K562 (cell line): ENCODE measurements at regions not wholly inside any gene's neighbourhood (a gene's known extent, or its start where the extent isn't known, plus 50 kb on each side); places are given as distances from the start of the nearest gene placed in this dataset.

Source experiments
- ATAC-seq: fragments of 200-7000 bp; cut with Tn5 transposase; 3 replicates; pipeline ENCODE4 v1.9.1; 2020; ENCODE audit warnings: moderate library complexity
- BruUV-seq: library from RNA; stranded (reverse); fragments of 400-500 nt; replicated peaks from 2 replicates; lab custom pipeline; 2021; lab: Mats Ljungman, UMichigan
- CTCF ChIA-PET: fragments of 300-600 bp; formaldehyde crosslinking; extraction: SDS; loops from one replicate; lab custom pipeline; 2021; ENCODE audit warnings: low intra/inter-chr PET ratio; lab: Yijun Ruan, JAX
- POLR2A ChIA-PET: fragments of 300-600, 350-650 bp; sonication (Branson Sonifier 250); formaldehyde crosslinking; extraction: SDS; loops from one replicate; lab custom pipeline; 2021; ENCODE audit warnings: antibody characterized with exemption, inconsistent platforms; lab: Yijun Ruan, JAX
- DNase-seq, 4 experiments: peaks; one replicate each; pipeline versions ENCODE4 v3.0.0 to v3.0.0-alpha.2; 2011 to 2018; ENCODE audit warnings: low spot score in 3 of 4, mixed read lengths in 3 of 4; ENCODE audit errors: extremely low read depth in 1 of 4
- FAIRE-seq: peaks from 2 replicates; lab custom pipeline; 2011; peaks lifted over from hg19 to GRCh38; lab: Jason Lieb, UNC
- H2AFZ ChIP-seq: 2 replicates; pipeline ENCODE4 v1.6.0; 2011; ENCODE audit warnings: low read depth, low read length, control low read depth, inconsistent platforms
- H3K27ac ChIP-seq: fragments of 200-600 bp; 3 replicates; pipeline ENCODE4 v1.8.0; 2011; ENCODE audit warnings: low read depth, mild to moderate bottlenecking, control low read depth, inconsistent platforms, low read length, moderate library complexity, mixed read lengths; ENCODE audit errors: extremely low read depth
- H3K27me3 ChIP-seq, 2 experiments: fragments of 300-600 bp in 1 of 2; 2 replicates in 1 of 2; 3 replicates in 1 of 2; pipeline versions ENCODE4 v1.6.0 to v1.8.0; 2011; ENCODE audit warnings: inconsistent platforms in 2 of 2, low read length in 2 of 2, mild to moderate bottlenecking in 1 of 2, mixed read lengths in 1 of 2, moderate library complexity in 1 of 2; ENCODE audit not compliant: control insufficient read depth in 2 of 2, insufficient read depth in 2 of 2
- H3K36me3 ChIP-seq: fragments of 300-600 bp; 3 replicates; pipeline ENCODE4 v1.8.0; 2011; ENCODE audit warnings: mild to moderate bottlenecking, low read length, inconsistent platforms; ENCODE audit not compliant: control insufficient read depth, insufficient read depth
- H3K4me1 ChIP-seq, 2 experiments: fragments of 200-600 bp in 1 of 2; replicated peaks in 1 of 2; 2 replicates in 1 of 2; 3 replicates in 1 of 2; pipeline versions ENCODE4 v1.5.1 to v1.8.0; 2011; ENCODE audit warnings: inconsistent platforms in 2 of 2, low read length in 2 of 2, mild to moderate bottlenecking in 1 of 2, mixed read lengths in 1 of 2, moderate library complexity in 1 of 2; ENCODE audit not compliant: control insufficient read depth in 2 of 2, insufficient read depth in 2 of 2
- H3K4me2 ChIP-seq: 2 replicates; pipeline ENCODE4 v1.6.1; 2011; ENCODE audit warnings: low read length, control low read depth, inconsistent platforms, mixed read lengths; ENCODE audit not compliant: insufficient read depth
- H3K4me3 ChIP-seq: fragments of 200-600 bp; sonication (generic), shearing (Covaris generic); 2 replicates; pipeline ENCODE4 v1.5.1; 2016; ENCODE audit warnings: control low read depth, inconsistent platforms
- H3K79me2 ChIP-seq: fragments of 200-600 bp; 3 replicates; pipeline ENCODE4 v1.8.0; 2011; ENCODE audit warnings: low read length, inconsistent platforms; ENCODE audit not compliant: control insufficient read depth, insufficient read depth
- H3K9ac ChIP-seq, 2 experiments: 2 replicates each; pipeline versions ENCODE4 v1.6.0 to v1.6.1; 2011; ENCODE audit warnings: low read depth in 2 of 2, low read length in 2 of 2, control low read depth in 1 of 2, inconsistent platforms in 1 of 2, mild to moderate bottlenecking in 1 of 2, mixed read lengths in 1 of 2; ENCODE audit not compliant: insufficient read depth in 1 of 2
- H3K9me1 ChIP-seq: one replicate; pipeline ENCODE4 v1.6.0; 2011; ENCODE audit warnings: inconsistent platforms, mild to moderate bottlenecking, low read length, moderate library complexity; ENCODE audit not compliant: control insufficient read depth, insufficient read depth
- H3K9me3 ChIP-seq: replicated peaks from 2 replicates; pipeline ENCODE4 v1.5.1; 2011; ENCODE audit warnings: low read depth, low read length, inconsistent platforms; ENCODE audit not compliant: control insufficient read depth, insufficient read depth
- H4K20me1 ChIP-seq: replicated peaks from 2 replicates; pipeline ENCODE4 v1.6.1; 2011; ENCODE audit warnings: low read length, inconsistent platforms, mixed read lengths; ENCODE audit not compliant: control insufficient read depth, insufficient read depth
- BCLAF1 ChIP-seq, 2 experiments: fragments of 450-650 bp in 1 of 2; IDR thresholded peaks; 2 replicates each; pipeline ENCODE4 v1.6.1; 2011 to 2017; ENCODE audit warnings: low read depth in 2 of 2, antibody characterized with exemption in 1 of 2, borderline replicate concordance in 1 of 2, low read length in 1 of 2, mild to moderate bottlenecking in 1 of 2, mixed read lengths in 1 of 2; ENCODE audit not compliant: control insufficient read depth in 1 of 2
- CXXC5 ChIP-seq: fragments of 250-450 bp; sonication (Bioruptor Pico); IDR thresholded peaks from 2 replicates; pipeline ENCODE4 v1.8.0; 2022; ENCODE audit warnings: inconsistent platforms, mild to moderate bottlenecking, moderate library complexity
- ELF1 ChIP-seq: fragments of 200-800 bp; sonication (Bioruptor generic); IDR thresholded peaks from 2 replicates; pipeline ENCODE4 v1.6.1; 2016; ENCODE audit warnings: missing genetic modification characterization, missing compliant biosample characterization
- ETV5 ChIP-seq: sonication (generic); formaldehyde crosslinking; IDR thresholded peaks from 2 replicates; pipeline ENCODE4 v1.4.0; 2020; ENCODE audit warnings: low read depth, mild to moderate bottlenecking, missing genetic modification reagents
- HMGXB4 ChIP-seq: sonication (generic); formaldehyde crosslinking; IDR thresholded peaks from 2 replicates; pipeline ENCODE4 v1.8.1; 2023; ENCODE audit warnings: mild to moderate bottlenecking, missing genetic modification reagents
- KAT8 ChIP-seq: fragments of 450-650 bp; IDR thresholded peaks from 2 replicates; pipeline ENCODE4 v1.6.1; 2016; ENCODE audit warnings: low read depth, mild to moderate bottlenecking
- LCOR ChIP-seq: sonication (generic); formaldehyde crosslinking; IDR thresholded peaks from 2 replicates; pipeline ENCODE4 v1.8.0; 2022; ENCODE audit warnings: mild to moderate bottlenecking, missing genetic modification reagents
- NFE2 ChIP-seq: IDR thresholded peaks from 2 replicates; pipeline ENCODE4 v1.6.1; 2014; ENCODE audit warnings: antibody characterized with exemption, low read depth
- PTRF ChIP-seq: fragments of 450-650 bp; IDR thresholded peaks from 2 replicates; pipeline ENCODE4 v1.6.1; 2016; ENCODE audit warnings: mild to moderate bottlenecking, missing genetic modification characterization, missing compliant biosample characterization
- RHOXF2B ChIP-seq: fragments of 250-450 bp; sonication (Bioruptor Pico); conservative IDR thresholded peaks from 2 replicates; pipeline ENCODE4 v1.5.1; 2021
- STAG1 ChIP-seq: sonication (generic); formaldehyde crosslinking; IDR thresholded peaks from 2 replicates; pipeline ENCODE4 v1.5.0; 2020; ENCODE audit warnings: missing genetic modification reagents, borderline replicate concordance
- ZBTB49 ChIP-seq: sonication (generic); formaldehyde crosslinking; IDR thresholded peaks from 2 replicates; pipeline ENCODE4 v1.8.0; 2022; ENCODE audit warnings: missing genetic modification reagents, mild to moderate bottlenecking, borderline replicate concordance
- ZNF224 ChIP-seq: sonication (generic); formaldehyde crosslinking; IDR thresholded peaks from 2 replicates; pipeline ENCODE4 v1.8.0; 2022; ENCODE audit warnings: mild to moderate bottlenecking, missing genetic modification reagents
- ZNF253 ChIP-seq: fragments of 250-450 bp; sonication (Bioruptor Pico); conservative IDR thresholded peaks from 2 replicates; pipeline ENCODE4 v1.6.1; 2021; ENCODE audit warnings: mild to moderate bottlenecking
- WGBS: fragments of 100-300 bp; shearing (Covaris generic); methylation state at CpG from one replicate; pipeline ENCODE4 v1.1.6; 2016; ENCODE audit warnings: low coverage, mixed read lengths; ENCODE audit not compliant: insufficient coverage; ENCODE audit errors: missing lambda C conversion rate; 5-methylcytosine and 5-hydroxymethylcytosine counted together
- in situ Hi-C: fragments of 300-500 bp; cut with MboI; formaldehyde crosslinking; loops from 4 replicates; pipeline ENCODE4 v1.15.0; 2018; ENCODE audit warnings: inconsistent platforms, mixed read lengths
- intact Hi-C: fragments of 100-400 bp; cut with micrococcal nuclease; formaldehyde crosslinking; loops from 2 replicates; pipeline ENCODE4 v1.14.2; 2022

GRCh38 chr11:115081972-115082371 lies 403.6 kb downstream of the NXPE2 start:
- FAIRE-seq (no peak), ATAC-seq (no peak)

More at GRCh38 chr11:115081972-115082371, 403.6 kb downstream of the NXPE2 start:
- Histone ChIP-seq H3K9ac (no peak overlapping the region), H3K4me2 (no peak overlapping the region), H2AFZ (no peak overlapping the region), H3K9me3 (no peaks in the 10 kb centered on the region), H3K79me2 (no peaks in the 10 kb centered on the region), H3K4me1 (no peaks in the 10 kb centered on the region), H3K27ac (no peak overlapping the region), H3K9me1 (no peaks in the 10 kb centered on the region), H3K27me3 (no peaks in the 10 kb centered on the region), H4K20me1 (no peaks in the 10 kb centered on the region), H3K36me3 (no peaks in the 10 kb centered on the region), H3K4me3 (no peak overlapping the region)
- 0% methylated on average over 2 of the region's 2 CpGs for WGBS
- ChIA-PET CTCF (no interaction called here), POLR2A (no interaction called here)
- intact Hi-C loops = no loop called here
- no peak for TF ChIP-seq KAT8
- no peak for TF ChIP-seq LCOR (CRISPR knock-in tag)
- TF ChIP-seq PTRF (tag) = no peak
- no peak for TF ChIP-seq NFE2
- no peak for TF ChIP-seq RHOXF2B (CRISPR knock-in tag)
- no peak for TF ChIP-seq ELF1
- TF ChIP-seq STAG1 = no peak
- TF ChIP-seq HMGXB4 (CRISPR knock-in tag) = no peak
- TF ChIP-seq CXXC5 = no peak
- no peak for TF ChIP-seq ZBTB49 (CRISPR knock-in tag)
- no peak for TF ChIP-seq BCLAF1 (IDR thresholded peaks at IDR 0.05; ENCODE audit: borderline replicate concordance in 1 of 2, control insufficient read depth in 1 of 2, low read depth in 2 of 2, low read length in 1 of 2)
- no peak for TF ChIP-seq ZNF253 (CRISPR knock-in tag)
- TF ChIP-seq ZNF224 = no peak
- no peak for TF ChIP-seq ETV5 (CRISPR knock-in tag)
- in situ Hi-C loops = no loop called here
- no peak for DNase-seq
- no TSS peak for BruUV-seq
